ENCODE measurements at regions not wholly inside any gene's neighbourhood (a gene's known extent, or its start where the extent isn't known, plus 50 kb on each side); places are given as distances from the start of the nearest gene placed in this dataset.

GRCh38 chr3:23740517-23740965 is 65.2 kb upstream of the UBE2E1 start:
- H3K4me3 ChIP-seq, result no peak overlapping the region
- DNase-seq (ENCODE audit: low read depth, low spot score), result no peak
- no peaks in the 10 kb centered on the region for H3K27me3 ChIP-seq (replicated peaks in 1 of 2; ENCODE audit: control insufficient read depth in 2 of 2, insufficient read depth in 2 of 2, low read length in 1 of 2)
- ChIA-PET POLR2A (no interaction called here), CTCF (interaction anchor here (1.0 kb wide), 1 partner anchor 8 kb away, joined by 3 read pairs; no protein-coding TSS in a partner anchor), RAD21 (ENCODE audit: unreplicated experiment) (interaction anchor here (1.7 kb wide), 1 partner anchor 21 kb away, joined by 5 read pairs; no protein-coding TSS in a partner anchor), SMC1A (ENCODE audit: uncharacterized antibody, unreplicated experiment) (interaction anchor here (0.6 to 1.8 kb wide), 7 partner anchors 9 to 117 kb away, joined by 3 to 10 read pairs (median 4); no protein-coding TSS in a partner anchor)
- H3K79me2 ChIP-seq (ENCODE audit: control insufficient read depth, insufficient read depth, low read length), result no peaks in the 10 kb centered on the region
- no TSS peak for BruUV-seq (replicated peaks)
- peak overlapping the region; percentile 62 for H3K4me2 ChIP-seq (ENCODE audit: control insufficient read depth, insufficient read depth)
- H3K9me3 ChIP-seq (replicated peaks; ENCODE audit: control insufficient read depth, insufficient read depth, low read length), result no peaks in the 10 kb centered on the region
- intact Hi-C loops (cut with micrococcal nuclease; ENCODE audit: unreplicated experiment) (no loop called here), in situ Hi-C loops (cut with MboI) (no loop called here)
- no peaks in the 10 kb centered on the region for H4K20me1 ChIP-seq (ENCODE audit: control insufficient read depth, insufficient read depth)
- H3K4me1 ChIP-seq (ENCODE audit: control insufficient read depth, insufficient read depth, low read length), result peaks cover 7% of the 10 kb centered on the region
- peak; percentile 75 for FAIRE-seq
- 0% methylated on average over 2 of the region's 2 CpGs for WGBS (ENCODE audit: insufficient coverage, insufficient replicate concordance, low lambda C conversion rate, missing lambda C conversion rate)
- H3K9ac ChIP-seq (ENCODE audit: control insufficient read depth, insufficient read depth, low read length), result no peak overlapping the region
- peak; percentile 94 for ATAC-seq
- no peaks in the 10 kb centered on the region for H3K36me3 ChIP-seq (ENCODE audit: control insufficient read depth in 2 of 2, insufficient read depth in 2 of 2, low read length in 1 of 2)
- no peak overlapping the region for H3K27ac ChIP-seq (ENCODE audit: control insufficient read depth, insufficient read depth)
- no peak overlapping the region for H2AFZ ChIP-seq (ENCODE audit: control insufficient read depth, low read depth, low read length)
- TF ChIP-seq RELB (IDR thresholded peaks at IDR 0.05; ENCODE audit: low read depth), result 0 out of 2 replicates have a peak, but pooled peaks have one; percentile 47
- TF ChIP-seq JUNB (IDR thresholded peaks at IDR 0.05), result peak; percentile 71
- TF ChIP-seq IRF4 (IDR thresholded peaks at IDR 0.05; ENCODE audit: low read depth, low read length), result peak; percentile 66; the same call in 1 of the 2 replicates
- TF ChIP-seq ZNF207 (IDR thresholded peaks at IDR 0.05; ENCODE audit: borderline replicate concordance), result no peak
- TF ChIP-seq PKNOX1 (IDR thresholded peaks at IDR 0.05), result 0 out of 2 replicates have a peak, but pooled peaks have one; percentile 41
- TF ChIP-seq RUNX3 (IDR thresholded peaks at IDR 0.05; ENCODE audit: low read length), result peak; percentile 86
- TF ChIP-seq ATF2 (IDR thresholded peaks at IDR 0.05; ENCODE audit: low read length), result peak; percentile 51; the same call in 1 of the 2 replicates
- peak; percentile 42; the same call in 1 of the 2 replicates for TF ChIP-seq CREM (IDR thresholded peaks at IDR 0.05; ENCODE audit: low read depth)
- 0 out of 2 replicates have a peak, but pooled peaks have one; percentile 29 for TF ChIP-seq TCF12 (IDR thresholded peaks at IDR 0.05; ENCODE audit: low read depth, low read length)
- TF ChIP-seq NKRF (conservative IDR thresholded peaks at IDR 0.05), result no peak
- TF ChIP-seq RB1 (IDR thresholded peaks at IDR 0.05; ENCODE audit: borderline replicate concordance), result no peak
- TF ChIP-seq MXI1 (IDR thresholded peaks at IDR 0.05; ENCODE audit: low read depth, low read length), result no peak
- peak; percentile 54; the same call in 1 of the 2 replicates for TF ChIP-seq FOXM1 (IDR thresholded peaks at IDR 0.05; ENCODE audit: low read depth, low read length)
- TF ChIP-seq NFIC (IDR thresholded peaks at IDR 0.05; ENCODE audit: low read depth, low read length), result peak; percentile 66; the same call in 1 of the 2 replicates
- no peak for TF ChIP-seq IRF5 (IDR thresholded peaks at IDR 0.05; ENCODE audit: borderline replicate concordance)
- peak; percentile 32 to 39; a peak in 2 of 4 replicates for TF ChIP-seq EP300 (IDR thresholded peaks at IDR 0.05; ENCODE audit: borderline replicate concordance in 1 of 2, control insufficient read depth in 1 of 2, low read depth in 2 of 2, low read length in 2 of 2)
- peak; percentile 44; the same call in 1 of the 2 replicates for TF ChIP-seq BCL11A (IDR thresholded peaks at IDR 0.05; ENCODE audit: low read depth, low read length)
